ENCODE measurements at regions not wholly inside any gene's neighbourhood (a gene's known extent, or its start where the extent isn't known, plus 50 kb on each side); places are given as distances from the start of the nearest gene placed in this dataset.

DNA sequence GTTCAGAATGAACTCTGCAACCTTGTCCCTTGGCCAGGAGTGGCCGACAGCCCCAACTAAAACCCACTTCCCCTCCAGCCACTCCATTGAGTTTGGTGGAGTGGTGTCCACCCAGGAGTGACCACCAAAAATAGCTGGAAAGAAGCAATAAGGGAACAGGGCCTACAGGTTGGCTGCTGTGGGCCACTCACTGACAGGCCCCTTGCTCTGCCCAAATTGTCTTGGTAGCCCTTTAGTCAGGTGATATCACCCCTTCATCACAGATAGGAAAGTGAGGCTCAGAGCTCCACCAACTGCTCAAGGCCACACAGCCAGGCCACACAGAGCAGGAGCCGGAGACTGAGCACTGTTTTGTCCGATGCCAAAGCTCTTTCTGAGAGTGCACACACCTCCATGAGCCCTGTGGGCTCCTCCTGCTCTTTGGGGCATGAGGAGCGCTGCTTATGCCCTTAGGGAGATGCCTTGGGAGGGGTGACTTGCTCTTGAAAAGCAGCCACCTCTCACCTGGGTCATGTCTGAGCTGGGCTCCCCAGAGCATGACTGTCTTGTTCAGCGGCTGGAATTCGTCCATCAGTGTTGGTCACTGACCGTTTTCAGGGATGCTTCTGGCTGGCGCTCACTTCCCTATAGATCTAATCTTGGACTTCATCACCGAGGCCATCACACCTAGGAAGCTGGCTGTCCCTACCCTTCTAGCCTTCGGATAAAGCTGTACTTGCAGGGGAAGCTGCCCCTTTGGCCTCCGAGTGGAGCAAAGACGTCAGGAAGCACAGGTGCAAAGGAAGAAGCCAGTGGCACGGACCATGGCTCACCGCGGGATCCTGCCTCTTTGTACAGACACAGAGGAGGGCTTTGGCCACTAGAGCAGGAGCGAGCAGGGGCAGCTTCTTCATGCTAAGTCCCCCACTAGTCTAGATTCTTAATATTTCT is 186.0 kb upstream of the ZNF469 start:
- TF ChIP-seq, protein P1, sequence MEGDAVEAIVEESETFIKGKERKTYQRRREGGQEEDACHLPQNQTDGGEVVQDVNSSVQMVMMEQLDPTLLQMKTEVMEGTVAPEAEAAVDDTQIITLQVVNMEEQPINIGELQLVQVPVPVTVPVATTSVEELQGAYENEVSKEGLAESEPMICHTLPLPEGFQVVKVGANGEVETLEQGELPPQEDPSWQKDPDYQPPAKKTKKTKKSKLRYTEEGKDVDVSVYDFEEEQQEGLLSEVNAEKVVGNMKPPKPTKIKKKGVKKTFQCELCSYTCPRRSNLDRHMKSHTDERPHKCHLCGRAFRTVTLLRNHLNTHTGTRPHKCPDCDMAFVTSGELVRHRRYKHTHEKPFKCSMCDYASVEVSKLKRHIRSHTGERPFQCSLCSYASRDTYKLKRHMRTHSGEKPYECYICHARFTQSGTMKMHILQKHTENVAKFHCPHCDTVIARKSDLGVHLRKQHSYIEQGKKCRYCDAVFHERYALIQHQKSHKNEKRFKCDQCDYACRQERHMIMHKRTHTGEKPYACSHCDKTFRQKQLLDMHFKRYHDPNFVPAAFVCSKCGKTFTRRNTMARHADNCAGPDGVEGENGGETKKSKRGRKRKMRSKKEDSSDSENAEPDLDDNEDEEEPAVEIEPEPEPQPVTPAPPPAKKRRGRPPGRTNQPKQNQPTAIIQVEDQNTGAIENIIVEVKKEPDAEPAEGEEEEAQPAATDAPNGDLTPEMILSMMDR (conservative IDR thresholded peaks at IDR 0.05; ENCODE audit: low read length) = no peak
- no peak for TF ChIP-seq EZH2phosphoT487 (IDR thresholded peaks at IDR 0.05; ENCODE audit: borderline replicate concordance, low read depth, low read length)

Data from OCI-LY7 (cell line).